ENCODE measurements at regions not wholly inside any gene's neighbourhood (a gene's known extent, or its start where the extent isn't known, plus 50 kb on each side); places are given as distances from the start of the nearest gene placed in this dataset.

DNA sequence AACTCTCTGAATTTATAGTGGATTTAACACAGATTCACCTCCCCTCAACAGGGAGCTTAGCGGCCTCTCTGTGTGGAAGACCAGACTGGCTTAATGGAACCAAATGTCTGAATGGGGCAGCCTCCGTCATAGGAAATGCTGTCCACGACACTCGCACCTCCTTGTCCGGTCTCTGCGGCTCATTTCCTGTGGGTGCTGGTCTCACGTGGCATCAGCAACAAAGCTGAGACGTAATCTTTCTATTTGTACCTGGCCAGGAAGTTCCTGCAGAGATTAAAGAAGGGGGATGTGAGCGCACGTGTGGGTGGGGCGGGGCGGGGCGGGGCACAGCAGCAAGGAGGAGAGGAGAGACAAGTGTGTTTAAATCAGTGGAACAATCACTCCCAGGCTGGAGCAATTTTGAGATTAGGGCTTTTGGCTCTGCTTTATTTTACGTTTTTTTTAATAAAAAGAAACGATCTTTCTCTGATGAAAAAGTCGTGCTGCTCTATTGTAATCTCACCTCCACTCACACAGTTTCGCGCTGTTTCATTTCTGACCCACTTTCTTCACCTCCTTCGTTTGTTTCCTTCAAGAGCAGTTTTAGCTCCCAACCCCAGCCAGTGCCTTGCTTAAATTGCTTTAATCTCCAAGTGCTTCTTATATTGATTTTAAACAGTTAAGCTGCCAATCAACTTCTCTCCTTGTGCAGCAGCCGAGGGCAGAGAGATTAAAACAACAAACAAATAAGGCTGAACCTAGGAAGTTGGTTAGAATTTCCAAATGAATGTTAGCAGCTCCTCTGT lies 132.2 kb upstream of the ASTN2 start:
- no peak for TF ChIP-seq POLR2AphosphoS5 (IDR thresholded peaks at IDR 0.05; ENCODE audit: low read depth, low read length)
- no peak for TF ChIP-seq POLR2A (IDR thresholded peaks at IDR 0.05; ENCODE audit: low read depth, low read length)

All from GM12892 (cell line).